SU-DHL-6 (cell line): ENCODE measurements at regions not wholly inside any gene's neighbourhood (a gene's known extent, or its start where the extent isn't known, plus 50 kb on each side); places are given as distances from the start of the nearest gene placed in this dataset.

ENCODE experiments used
- CTCF ChIP-seq: fragments of 200-600 bp; sonication (generic); IDR thresholded peaks from one replicate; pipeline ENCODE4 v1.5.1; 2017; ENCODE audit warnings: antibody characterized with exemption, mild to moderate bottlenecking, low read length, moderate library complexity; ENCODE audit not compliant: insufficient read depth, poor library complexity, severe bottlenecking
- EZH2phosphoT487 ChIP-seq: fragments of 200-600 bp; sonication (generic), shearing (Covaris generic); conservative IDR thresholded peaks from 2 replicates; pipeline ENCODE4 v1.6.1; 2018; ENCODE audit warnings: mild to moderate bottlenecking, antibody characterized with exemption, low read length, moderate library complexity, mixed read lengths

- TF ChIP-seq CTCF (no peak), EZH2phosphoT487 (no peak)
Measured at GRCh38 chr9:734831-735511, 106.5 kb upstream of the DMRT1 start.
